OCI-LY1 (cell line): ENCODE measurements at regions not wholly inside any gene's neighbourhood (a gene's known extent, or its start where the extent isn't known, plus 50 kb on each side); places are given as distances from the start of the nearest gene placed in this dataset.

Experiments
- H2AFZ ChIP-seq: fragments of 200-600 bp; sonication (generic), shearing (Covaris generic); 2 replicates; pipeline ENCODE4 v1.6.0; 2014; ENCODE audit warnings: antibody characterized with exemption, mild to moderate bottlenecking, low read length
- H3F3A ChIP-seq: fragments of 200-600 bp; sonication (generic), shearing (Covaris generic); 2 replicates; pipeline ENCODE4 v1.6.0; 2014; ENCODE audit warnings: mild to moderate bottlenecking, antibody characterized with exemption, low read length, moderate library complexity; ENCODE audit not compliant: insufficient read depth
- H3K27ac ChIP-seq: fragments of 200-600 bp; sonication (generic); 2 replicates; pipeline ENCODE4 v1.5.1; 2014; ENCODE audit warnings: low read length, mixed run types, mild to moderate bottlenecking, low read depth; ENCODE audit not compliant: poor library complexity, severe bottlenecking
- H3K27me3 ChIP-seq: fragments of 200-600 bp; sonication (generic); 2 replicates; pipeline ENCODE4 v1.6.0; 2014; ENCODE audit warnings: antibody characterized with exemption, mild to moderate bottlenecking, low read length, moderate library complexity; ENCODE audit not compliant: insufficient read depth
- H3K36me3 ChIP-seq: fragments of 200-600 bp; sonication (generic); 2 replicates; pipeline ENCODE4 v1.6.1; 2014; ENCODE audit warnings: mild to moderate bottlenecking, antibody characterized with exemption, low read length, moderate library complexity, mixed read lengths; ENCODE audit not compliant: insufficient read depth
- H3K4me1 ChIP-seq: fragments of 200-600 bp; sonication (generic); 2 replicates; pipeline ENCODE4 v1.5.1; 2014; ENCODE audit warnings: mild to moderate bottlenecking, low read length, moderate library complexity; ENCODE audit not compliant: insufficient read depth, severe bottlenecking
- H3K4me2 ChIP-seq: fragments of 200-600 bp; sonication (generic), shearing (Covaris generic); 2 replicates; pipeline ENCODE4 v1.6.1; 2014; ENCODE audit warnings: low read length
- H3K4me3 ChIP-seq: fragments of 200-600 bp; sonication (generic); 2 replicates; pipeline ENCODE4 v1.5.1; 2014; ENCODE audit warnings: low read length, low read depth, mild to moderate bottlenecking, mixed read lengths; ENCODE audit not compliant: poor library complexity, severe bottlenecking
- H3K79me2 ChIP-seq: fragments of 200-600 bp; shearing (Covaris generic); 2 replicates; pipeline ENCODE4 v1.6.1; 2016; ENCODE audit warnings: mixed run types, low read length, mixed read lengths; ENCODE audit not compliant: insufficient read depth
- H3K9ac ChIP-seq: fragments of 200-600 bp; sonication (generic), shearing (Covaris generic); 2 replicates; pipeline ENCODE4 v1.6.1; 2014; ENCODE audit warnings: mild to moderate bottlenecking, low read length, mixed read lengths
- H3K9me2 ChIP-seq: fragments of 200-600 bp; sonication (generic), shearing (Covaris generic); 2 replicates; pipeline ENCODE4 v1.6.1; 2014; ENCODE audit warnings: low read depth, mild to moderate bottlenecking, low read length, mixed read lengths
- H3K9me3 ChIP-seq: fragments of 200-600 bp; shearing (Covaris generic); 2 replicates; pipeline ENCODE4 v1.6.1; 2014; ENCODE audit warnings: low read length, mixed read lengths
- H4K20me1 ChIP-seq: fragments of 200-600 bp; sonication (generic), shearing (Covaris generic); 2 replicates; pipeline ENCODE4 v1.6.0; 2016; ENCODE audit warnings: mild to moderate bottlenecking, low read length; ENCODE audit not compliant: insufficient read depth
- CTCF ChIP-seq: fragments of 200-600 bp; sonication (generic), shearing (Covaris generic); IDR thresholded peaks from 2 replicates; pipeline ENCODE4 v1.5.1; 2017; ENCODE audit warnings: mild to moderate bottlenecking, antibody characterized with exemption, low read length, moderate library complexity, mixed read lengths
- EZH2 ChIP-seq: fragments of 200-600 bp; sonication (generic), shearing (Covaris generic); IDR thresholded peaks from 2 replicates; pipeline ENCODE4 v1.8.0; 2017; ENCODE audit warnings: borderline replicate concordance, mixed run types, mild to moderate bottlenecking, antibody characterized with exemption, low read length, moderate library complexity, mixed read lengths

GRCh38 chr2:168378960-168379669, 77.0 kb upstream of the CERS6 start:
- no peak overlapping the region for H3K4me3 ChIP-seq
- no peaks in the 10 kb centered on the region for H3K27me3 ChIP-seq
- no peak overlapping the region for H3K27ac ChIP-seq
- no peaks in the 10 kb centered on the region for H3F3A ChIP-seq
- H3K9me3 ChIP-seq, result no peaks in the 10 kb centered on the region; the same call in 1 of the 2 replicates
- H2AFZ ChIP-seq, result no peak overlapping the region
- H4K20me1 ChIP-seq, result no peaks in the 10 kb centered on the region
- H3K4me1 ChIP-seq, result no peaks in the 10 kb centered on the region
- TF ChIP-seq CTCF (no peak), EZH2 (no peak)
- H3K79me2 ChIP-seq, result no peaks in the 10 kb centered on the region
- no peak overlapping the region for H3K9ac ChIP-seq
- H3K4me2 ChIP-seq, result no peak overlapping the region
- no peaks in the 10 kb centered on the region for H3K36me3 ChIP-seq
- no peaks in the 10 kb centered on the region for H3K9me2 ChIP-seq

DNA sequence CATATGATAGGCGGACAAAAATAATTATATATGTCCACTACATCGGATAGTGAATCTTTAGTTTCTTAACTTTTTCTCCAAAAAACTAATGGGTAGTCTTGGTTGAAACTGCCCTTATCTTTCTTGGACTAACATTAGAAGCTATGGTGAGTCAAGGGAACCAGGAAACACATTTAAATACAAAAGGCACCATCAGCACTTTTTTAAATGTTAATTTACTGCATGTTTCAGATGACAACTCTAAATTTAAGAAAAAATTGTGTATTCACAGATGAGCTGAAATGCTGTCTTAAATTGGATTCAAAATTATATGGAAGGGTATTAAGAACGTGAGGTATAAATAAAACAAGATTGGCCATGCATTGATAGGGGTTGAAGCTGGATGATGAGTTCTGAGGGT, 75.6 kb upstream of the CERS6 start:
- H3K36me3 ChIP-seq, result no peaks in the 10 kb centered on the region
- H3K4me1 ChIP-seq, result no peaks in the 10 kb centered on the region
- no peak overlapping the region for H3K9ac ChIP-seq
- no peaks in the 10 kb centered on the region for H3K9me2 ChIP-seq
- no peak overlapping the region for H3K4me2 ChIP-seq
- H3K27ac ChIP-seq, result no peak overlapping the region
- no peaks in the 10 kb centered on the region; the same call in 1 of the 2 replicates for H3K9me3 ChIP-seq
- no peaks in the 10 kb centered on the region for H4K20me1 ChIP-seq
- H3F3A ChIP-seq, result no peaks in the 10 kb centered on the region
- no peak overlapping the region for H3K4me3 ChIP-seq
- H3K27me3 ChIP-seq, result no peaks in the 10 kb centered on the region
- no peaks in the 10 kb centered on the region for H3K79me2 ChIP-seq
- TF ChIP-seq CTCF (no peak), EZH2 (no peak)
- H2AFZ ChIP-seq, result no peak overlapping the region

- no peak overlapping the region for H3K4me2 ChIP-seq
Measured at GRCh38 chr2:168392024-168392423, 64.0 kb upstream of the CERS6 start.

More at GRCh38 chr2:168392024-168392423, 64.0 kb upstream of the CERS6 start:
- Histone ChIP-seq H3K4me3 (no peak overlapping the region), H3K27me3 (no peaks in the 10 kb centered on the region), H3K79me2 (no peaks in the 10 kb centered on the region), H3K9ac (no peak overlapping the region), H2AFZ (no peak overlapping the region), H3F3A (no peaks in the 10 kb centered on the region), H4K20me1 (no peaks in the 10 kb centered on the region), H3K9me2 (no peaks in the 10 kb centered on the region), H3K27ac (no peak overlapping the region), H3K9me3 (no peaks in the 10 kb centered on the region), H3K4me1 (no peaks in the 10 kb centered on the region), H3K36me3 (no peaks in the 10 kb centered on the region)
- no peak for TF ChIP-seq CTCF
- no peak for TF ChIP-seq EZH2
